Lower leg skin (tissue), 3 donors: ENCODE measurements at regions not wholly inside any gene's neighbourhood (a gene's known extent, or its start where the extent isn't known, plus 50 kb on each side); places are given as distances from the start of the nearest gene placed in this dataset.
"Not testable (repeated sequence)": the region's sequence is repeated elsewhere in the genome, so short reads cannot be mapped to it uniquely, and the experiment has no call there.

Source experiments
- POLR2A ChIP-seq, 2 donors: fragments of 450-650 bp; IDR thresholded peaks; one replicate each; pipeline ENCODE4 v1.6.1; 2016 to 2017; ENCODE audit warnings: antibody characterized with exemption in 2 of 2, mild to moderate bottlenecking in 1 of 2, moderate library complexity in 1 of 2
- TF ChIP-seq, protein P1 (sequence below), 3 donors: fragments of 450-650 bp; IDR thresholded peaks; one replicate each; pipeline ENCODE4 v1.5.1; 2016; ENCODE audit warnings: antibody characterized with exemption in 3 of 3, mild to moderate bottlenecking in 3 of 3, moderate library complexity in 2 of 3

DNA sequence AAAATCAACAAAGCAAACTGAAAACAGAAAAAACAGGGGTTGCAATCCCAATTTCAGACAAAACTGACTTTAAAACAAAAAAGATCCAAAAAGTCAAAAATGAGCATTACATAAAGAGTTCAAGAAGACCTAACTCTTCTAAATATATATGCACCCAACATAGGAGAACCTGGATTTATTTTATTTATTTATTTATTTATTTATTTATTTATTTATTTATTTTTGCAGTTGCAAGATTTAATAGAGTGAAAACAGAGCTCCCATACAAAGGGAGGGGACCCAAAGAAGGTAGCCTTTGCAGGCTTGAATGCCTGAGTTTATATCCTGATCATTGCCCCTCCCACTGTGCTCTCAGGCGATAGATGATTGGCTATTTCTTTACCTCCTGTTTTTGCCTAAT, 245.9 kb upstream of the POU3F4 start:
- TF ChIP-seq, protein P1, sequence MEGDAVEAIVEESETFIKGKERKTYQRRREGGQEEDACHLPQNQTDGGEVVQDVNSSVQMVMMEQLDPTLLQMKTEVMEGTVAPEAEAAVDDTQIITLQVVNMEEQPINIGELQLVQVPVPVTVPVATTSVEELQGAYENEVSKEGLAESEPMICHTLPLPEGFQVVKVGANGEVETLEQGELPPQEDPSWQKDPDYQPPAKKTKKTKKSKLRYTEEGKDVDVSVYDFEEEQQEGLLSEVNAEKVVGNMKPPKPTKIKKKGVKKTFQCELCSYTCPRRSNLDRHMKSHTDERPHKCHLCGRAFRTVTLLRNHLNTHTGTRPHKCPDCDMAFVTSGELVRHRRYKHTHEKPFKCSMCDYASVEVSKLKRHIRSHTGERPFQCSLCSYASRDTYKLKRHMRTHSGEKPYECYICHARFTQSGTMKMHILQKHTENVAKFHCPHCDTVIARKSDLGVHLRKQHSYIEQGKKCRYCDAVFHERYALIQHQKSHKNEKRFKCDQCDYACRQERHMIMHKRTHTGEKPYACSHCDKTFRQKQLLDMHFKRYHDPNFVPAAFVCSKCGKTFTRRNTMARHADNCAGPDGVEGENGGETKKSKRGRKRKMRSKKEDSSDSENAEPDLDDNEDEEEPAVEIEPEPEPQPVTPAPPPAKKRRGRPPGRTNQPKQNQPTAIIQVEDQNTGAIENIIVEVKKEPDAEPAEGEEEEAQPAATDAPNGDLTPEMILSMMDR (IDR thresholded peaks at IDR 0.05) = not testable (repeated sequence)
- TF ChIP-seq POLR2A (IDR thresholded peaks at IDR 0.05) = not testable (repeated sequence)
